ENCODE measurements at regions not wholly inside any gene's neighbourhood (a gene's known extent, or its start where the extent isn't known, plus 50 kb on each side); places are given as distances from the start of the nearest gene placed in this dataset.

GRCh38 chr22:48927591-48927990 is 900.1 kb downstream of the BRD1 start:
- no peaks in the 10 kb centered on the region for H3F3A ChIP-seq (ENCODE audit: insufficient read depth)
- H3K36me3 ChIP-seq (ENCODE audit: low read depth), result no peaks in the 10 kb centered on the region
- no peak overlapping the region for H2AFZ ChIP-seq
- no peaks in the 10 kb centered on the region for H3K79me2 ChIP-seq (ENCODE audit: insufficient read depth)
- in situ Hi-C loops (cut with MboI), result no loop called here
- no peak for TF ChIP-seq EZH2 (IDR thresholded peaks at IDR 0.05; ENCODE audit: insufficient read depth, poor library complexity, severe bottlenecking)
- no peak for TF ChIP-seq EZH2phosphoT487 (IDR thresholded peaks at IDR 0.05; ENCODE audit: insufficient read depth, low read depth)
- H4K20me1 ChIP-seq (ENCODE audit: insufficient read depth), result no peaks in the 10 kb centered on the region
- no peak overlapping the region for H3K27ac ChIP-seq
- no peak for DNase-seq
- H3K27me3 ChIP-seq (replicated peaks; ENCODE audit: insufficient read depth), result no peaks in the 10 kb centered on the region
- H3K4me3 ChIP-seq, result no peak overlapping the region
- H3K9ac ChIP-seq, result no peak overlapping the region
- no peaks in the 10 kb centered on the region for H3K9me3 ChIP-seq (ENCODE audit: low read depth)
- no peaks in the 10 kb centered on the region for H3K4me1 ChIP-seq (ENCODE audit: insufficient read depth)
- WGBS, 2 experiments (ENCODE audit: low coverage in 1 of 2, low lambda C conversion rate in 2 of 2, missing lambda C conversion rate in 2 of 2), result 53 to 62% methylated on average over 13 of the region's 13 CpGs
- no peaks in the 10 kb centered on the region for H3K9me2 ChIP-seq (ENCODE audit: insufficient read depth)
- H3K4me2 ChIP-seq (ENCODE audit: unreplicated experiment), result no peak overlapping the region

- WGBS, 2 experiments (ENCODE audit: low coverage in 1 of 2, low lambda C conversion rate in 2 of 2, missing lambda C conversion rate in 2 of 2), result 17 to 19% methylated on average over 11 of the region's 11 CpGs
- no peak overlapping the region for H3K27ac ChIP-seq
- no peak overlapping the region for H3K4me2 ChIP-seq (ENCODE audit: unreplicated experiment)
- no peaks in the 10 kb centered on the region for H3K4me1 ChIP-seq (ENCODE audit: insufficient read depth)
- no peak overlapping the region for H2AFZ ChIP-seq
- H3F3A ChIP-seq (ENCODE audit: insufficient read depth), result no peaks in the 10 kb centered on the region
- no peak overlapping the region for H3K4me3 ChIP-seq
- TF ChIP-seq EZH2phosphoT487 (IDR thresholded peaks at IDR 0.05; ENCODE audit: insufficient read depth, low read depth), result no peak
- TF ChIP-seq EZH2 (IDR thresholded peaks at IDR 0.05; ENCODE audit: insufficient read depth, poor library complexity, severe bottlenecking), result no peak
- no peaks in the 10 kb centered on the region for H3K36me3 ChIP-seq (ENCODE audit: low read depth)
- no peak overlapping the region for H3K9ac ChIP-seq
- DNase-seq, result no peak
- in situ Hi-C loops (cut with MboI), result no loop called here
- no peaks in the 10 kb centered on the region for H3K27me3 ChIP-seq (replicated peaks; ENCODE audit: insufficient read depth)
- H4K20me1 ChIP-seq (ENCODE audit: insufficient read depth), result no peaks in the 10 kb centered on the region
- H3K9me3 ChIP-seq (ENCODE audit: low read depth), result no peaks in the 10 kb centered on the region
- H3K9me2 ChIP-seq (ENCODE audit: insufficient read depth), result no peaks in the 10 kb centered on the region
- no peaks in the 10 kb centered on the region for H3K79me2 ChIP-seq (ENCODE audit: insufficient read depth)
These were observed 901.0 kb downstream of the BRD1 start for GRCh38 chr22:48926643-48927042.

- Histone ChIP-seq H3K27ac (no peak overlapping the region), H3F3A (ENCODE audit: insufficient read depth) (no peaks in the 10 kb centered on the region), H3K4me1 (ENCODE audit: insufficient read depth) (no peaks in the 10 kb centered on the region), H3K27me3 (replicated peaks; ENCODE audit: insufficient read depth) (no peaks in the 10 kb centered on the region), H3K9me2 (ENCODE audit: insufficient read depth) (no peaks in the 10 kb centered on the region), H3K79me2 (ENCODE audit: insufficient read depth) (no peaks in the 10 kb centered on the region), H3K36me3 (ENCODE audit: low read depth) (no peaks in the 10 kb centered on the region), H3K9me3 (ENCODE audit: low read depth) (no peaks in the 10 kb centered on the region), H3K4me2 (ENCODE audit: unreplicated experiment) (no peak overlapping the region), H4K20me1 (ENCODE audit: insufficient read depth) (no peaks in the 10 kb centered on the region), H3K4me3 (no peak overlapping the region), H3K9ac (no peak overlapping the region), H2AFZ (no peak overlapping the region)
- no peak for DNase-seq
- TF ChIP-seq EZH2phosphoT487 (IDR thresholded peaks at IDR 0.05; ENCODE audit: insufficient read depth, low read depth), result no peak
- no peak for TF ChIP-seq EZH2 (IDR thresholded peaks at IDR 0.05; ENCODE audit: insufficient read depth, poor library complexity, severe bottlenecking)
- WGBS, 2 experiments (ENCODE audit: low coverage in 1 of 2, low lambda C conversion rate in 2 of 2, missing lambda C conversion rate in 2 of 2), result 2 to 4% methylated on average over 3 of the region's 3 CpGs
- in situ Hi-C loops (cut with MboI), result no loop called here
These were observed 901.5 kb downstream of the BRD1 start for GRCh38 chr22:48926136-48926535.

GRCh38 chr22:48925450-48925849 is 902.2 kb downstream of the BRD1 start:
- no peaks in the 10 kb centered on the region for H3K9me3 ChIP-seq (ENCODE audit: low read depth)
- no peaks in the 10 kb centered on the region for H3K79me2 ChIP-seq (ENCODE audit: insufficient read depth)
- H3K27me3 ChIP-seq (replicated peaks; ENCODE audit: insufficient read depth), result no peaks in the 10 kb centered on the region
- H3F3A ChIP-seq (ENCODE audit: insufficient read depth), result no peaks in the 10 kb centered on the region
- no peaks in the 10 kb centered on the region for H4K20me1 ChIP-seq (ENCODE audit: insufficient read depth)
- no peak for DNase-seq
- no peak overlapping the region for H2AFZ ChIP-seq
- TF ChIP-seq EZH2 (IDR thresholded peaks at IDR 0.05; ENCODE audit: insufficient read depth, poor library complexity, severe bottlenecking), result no peak
- no peak for TF ChIP-seq EZH2phosphoT487 (IDR thresholded peaks at IDR 0.05; ENCODE audit: insufficient read depth, low read depth)
- H3K36me3 ChIP-seq (ENCODE audit: low read depth), result no peaks in the 10 kb centered on the region
- H3K4me2 ChIP-seq (ENCODE audit: unreplicated experiment), result no peak overlapping the region
- no peaks in the 10 kb centered on the region for H3K4me1 ChIP-seq (ENCODE audit: insufficient read depth)
- no peaks in the 10 kb centered on the region for H3K9me2 ChIP-seq (ENCODE audit: insufficient read depth)
- 38 to 45% methylated on average over 5 of the region's 5 CpGs for WGBS, 2 experiments (ENCODE audit: low coverage in 1 of 2, low lambda C conversion rate in 2 of 2, missing lambda C conversion rate in 2 of 2)
- in situ Hi-C loops (cut with MboI), result no loop called here
- H3K9ac ChIP-seq, result no peak overlapping the region
- H3K27ac ChIP-seq, result no peak overlapping the region
- no peak overlapping the region for H3K4me3 ChIP-seq

GRCh38 chr22:48923996-48924395 is 903.7 kb downstream of the BRD1 start:
- H3K9ac ChIP-seq, result no peak overlapping the region
- H4K20me1 ChIP-seq (ENCODE audit: insufficient read depth), result no peaks in the 10 kb centered on the region
- no peaks in the 10 kb centered on the region for H3K4me1 ChIP-seq (ENCODE audit: insufficient read depth)
- no peak overlapping the region for H3K4me2 ChIP-seq (ENCODE audit: unreplicated experiment)
- no peaks in the 10 kb centered on the region for H3K9me2 ChIP-seq (ENCODE audit: insufficient read depth)
- in situ Hi-C loops (cut with MboI), result no loop called here
- H3K4me3 ChIP-seq, result no peak overlapping the region
- H3K36me3 ChIP-seq (ENCODE audit: low read depth), result no peaks in the 10 kb centered on the region
- H3K27me3 ChIP-seq (replicated peaks; ENCODE audit: insufficient read depth), result no peaks in the 10 kb centered on the region
- H3K27ac ChIP-seq, result no peak overlapping the region
- no peak for TF ChIP-seq EZH2phosphoT487 (IDR thresholded peaks at IDR 0.05; ENCODE audit: insufficient read depth, low read depth)
- TF ChIP-seq EZH2 (IDR thresholded peaks at IDR 0.05; ENCODE audit: insufficient read depth, poor library complexity, severe bottlenecking), result no peak
- no peaks in the 10 kb centered on the region for H3F3A ChIP-seq (ENCODE audit: insufficient read depth)
- 2 to 4% methylated on average over 9 of the region's 9 CpGs for WGBS, 2 experiments (ENCODE audit: low coverage in 1 of 2, low lambda C conversion rate in 2 of 2, missing lambda C conversion rate in 2 of 2)
- H3K79me2 ChIP-seq (ENCODE audit: insufficient read depth), result no peaks in the 10 kb centered on the region
- H2AFZ ChIP-seq, result no peak overlapping the region
- H3K9me3 ChIP-seq (ENCODE audit: low read depth), result no peaks in the 10 kb centered on the region
- DNase-seq, result no peak
